Calu3 (cell line): ENCODE measurements at regions not wholly inside any gene's neighbourhood (a gene's known extent, or its start where the extent isn't known, plus 50 kb on each side); places are given as distances from the start of the nearest gene placed in this dataset.

ENCODE experiments used
- BruUV-seq: library from RNA; stranded (reverse); fragments of 400-500 nt; replicated peaks from 2 replicates; lab custom pipeline; 2021; lab: Mats Ljungman, UMichigan
- CTCF ChIA-PET: fragments of 300-600 bp; sonication (Branson Sonifier 250); formaldehyde crosslinking; loops from one replicate; lab custom pipeline; 2022; ENCODE audit warnings: antibody characterized with exemption; lab: Charles Lee
- DNase-seq: peaks from one replicate; pipeline ENCODE4 v3.0.0; 2022
- H3K27ac Mint-ChIP-seq: one replicate; pipeline ENCODE4 v1.8.0; 2022; ENCODE audit warnings: mixed read lengths; ENCODE audit not compliant: unreplicated experiment
- H3K27me3 Mint-ChIP-seq: one replicate; pipeline ENCODE4 v1.8.0; 2022; ENCODE audit warnings: mixed read lengths; ENCODE audit not compliant: unreplicated experiment
- H3K36me3 Mint-ChIP-seq: one replicate; pipeline ENCODE4 v1.8.0; 2022; ENCODE audit warnings: mild to moderate bottlenecking, moderate library complexity, mixed read lengths; ENCODE audit not compliant: insufficient read depth, unreplicated experiment
- H3K4me1 Mint-ChIP-seq: one replicate; pipeline ENCODE4 v1.8.0; 2022; ENCODE audit warnings: mild to moderate bottlenecking, low read depth, mixed read lengths; ENCODE audit not compliant: unreplicated experiment
- H3K4me3 Mint-ChIP-seq: one replicate; pipeline ENCODE4 v1.8.0; 2022; ENCODE audit warnings: mild to moderate bottlenecking, low read depth, moderate library complexity, mixed read lengths; ENCODE audit not compliant: unreplicated experiment
- H3K9me3 Mint-ChIP-seq: one replicate; pipeline ENCODE4 v1.8.0; 2022; ENCODE audit warnings: low read depth, mixed read lengths; ENCODE audit not compliant: unreplicated experiment
- intact Hi-C: fragments of 100-400 bp; cut with micrococcal nuclease; formaldehyde crosslinking; loops from one replicate; pipeline ENCODE4 v1.10.0; 2022; ENCODE audit not compliant: unreplicated experiment
- TF ChIP-seq, protein P1 (sequence below): fragments of 200-600 bp; IDR thresholded peaks from one replicate; pipeline ENCODE4 v1.8.0; 2022; ENCODE audit warnings: antibody characterized with exemption; ENCODE audit not compliant: unreplicated experiment

DNA sequence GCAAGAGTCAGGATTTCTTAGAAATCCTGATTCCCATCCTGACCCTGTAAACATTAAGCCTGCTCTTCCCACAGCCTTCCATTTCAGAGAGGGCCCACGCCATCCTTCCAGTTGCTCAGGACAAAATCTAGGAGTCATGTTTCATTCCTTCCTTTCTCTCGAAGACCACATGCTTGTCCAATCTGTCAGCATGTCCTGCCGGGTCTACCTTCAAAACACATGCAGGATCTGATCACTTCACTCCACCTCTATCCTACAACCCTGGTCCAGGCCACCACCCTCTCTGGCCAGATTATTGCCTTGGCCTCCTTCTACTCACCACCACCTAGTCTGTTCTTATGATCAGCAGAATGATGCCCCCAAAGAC lies 79.8 kb downstream of the C5orf15 start:
- no peak overlapping the region for H3K4me3 Mint-ChIP-seq
- intact Hi-C loops, result no loop called here
- TF ChIP-seq, protein P1, sequence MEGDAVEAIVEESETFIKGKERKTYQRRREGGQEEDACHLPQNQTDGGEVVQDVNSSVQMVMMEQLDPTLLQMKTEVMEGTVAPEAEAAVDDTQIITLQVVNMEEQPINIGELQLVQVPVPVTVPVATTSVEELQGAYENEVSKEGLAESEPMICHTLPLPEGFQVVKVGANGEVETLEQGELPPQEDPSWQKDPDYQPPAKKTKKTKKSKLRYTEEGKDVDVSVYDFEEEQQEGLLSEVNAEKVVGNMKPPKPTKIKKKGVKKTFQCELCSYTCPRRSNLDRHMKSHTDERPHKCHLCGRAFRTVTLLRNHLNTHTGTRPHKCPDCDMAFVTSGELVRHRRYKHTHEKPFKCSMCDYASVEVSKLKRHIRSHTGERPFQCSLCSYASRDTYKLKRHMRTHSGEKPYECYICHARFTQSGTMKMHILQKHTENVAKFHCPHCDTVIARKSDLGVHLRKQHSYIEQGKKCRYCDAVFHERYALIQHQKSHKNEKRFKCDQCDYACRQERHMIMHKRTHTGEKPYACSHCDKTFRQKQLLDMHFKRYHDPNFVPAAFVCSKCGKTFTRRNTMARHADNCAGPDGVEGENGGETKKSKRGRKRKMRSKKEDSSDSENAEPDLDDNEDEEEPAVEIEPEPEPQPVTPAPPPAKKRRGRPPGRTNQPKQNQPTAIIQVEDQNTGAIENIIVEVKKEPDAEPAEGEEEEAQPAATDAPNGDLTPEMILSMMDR, result no peak
- H3K27ac Mint-ChIP-seq, result no peak overlapping the region
- CTCF ChIA-PET, result no interaction called here
- DNase-seq, result no peak
- no peaks in the 10 kb centered on the region for H3K4me1 Mint-ChIP-seq
- H3K36me3 Mint-ChIP-seq, result no peaks in the 10 kb centered on the region
- H3K9me3 Mint-ChIP-seq, result no peaks in the 10 kb centered on the region
- BruUV-seq, result no TSS peak
- peaks cover 86% of the 10 kb centered on the region for H3K27me3 Mint-ChIP-seq

DNA sequence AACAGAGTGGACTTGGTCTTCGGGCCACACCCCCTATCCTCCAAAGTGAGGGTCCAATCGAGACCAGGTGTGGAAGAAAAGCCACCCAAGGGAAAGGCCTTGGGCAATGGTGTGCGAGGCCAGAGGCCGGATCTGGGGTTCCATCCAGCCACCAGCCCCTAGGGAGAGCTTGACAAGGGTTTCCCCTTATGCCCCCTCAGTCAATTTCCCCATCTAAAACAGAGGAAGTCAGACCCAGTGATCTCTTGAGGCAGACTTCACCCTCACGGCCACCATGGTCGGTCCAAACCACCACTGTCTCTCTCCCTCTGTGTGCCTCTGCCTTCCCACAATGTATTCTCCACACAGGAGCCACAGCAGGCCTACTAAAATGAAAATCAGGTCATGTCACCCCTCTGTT lies 82.9 kb downstream of the C5orf15 start:
- Mint-ChIP-seq H3K27ac (no peak overlapping the region), H3K27me3 (peaks cover 91% of the 10 kb centered on the region), H3K9me3 (no peaks in the 10 kb centered on the region), H3K4me1 (no peaks in the 10 kb centered on the region), H3K4me3 (no peak overlapping the region), H3K36me3 (no peaks in the 10 kb centered on the region)
- intact Hi-C loops, result no loop called here
- DNase-seq, result no peak
- CTCF ChIA-PET, result no interaction called here
- no TSS peak for BruUV-seq
- TF ChIP-seq, protein P1, result no peak

DNA sequence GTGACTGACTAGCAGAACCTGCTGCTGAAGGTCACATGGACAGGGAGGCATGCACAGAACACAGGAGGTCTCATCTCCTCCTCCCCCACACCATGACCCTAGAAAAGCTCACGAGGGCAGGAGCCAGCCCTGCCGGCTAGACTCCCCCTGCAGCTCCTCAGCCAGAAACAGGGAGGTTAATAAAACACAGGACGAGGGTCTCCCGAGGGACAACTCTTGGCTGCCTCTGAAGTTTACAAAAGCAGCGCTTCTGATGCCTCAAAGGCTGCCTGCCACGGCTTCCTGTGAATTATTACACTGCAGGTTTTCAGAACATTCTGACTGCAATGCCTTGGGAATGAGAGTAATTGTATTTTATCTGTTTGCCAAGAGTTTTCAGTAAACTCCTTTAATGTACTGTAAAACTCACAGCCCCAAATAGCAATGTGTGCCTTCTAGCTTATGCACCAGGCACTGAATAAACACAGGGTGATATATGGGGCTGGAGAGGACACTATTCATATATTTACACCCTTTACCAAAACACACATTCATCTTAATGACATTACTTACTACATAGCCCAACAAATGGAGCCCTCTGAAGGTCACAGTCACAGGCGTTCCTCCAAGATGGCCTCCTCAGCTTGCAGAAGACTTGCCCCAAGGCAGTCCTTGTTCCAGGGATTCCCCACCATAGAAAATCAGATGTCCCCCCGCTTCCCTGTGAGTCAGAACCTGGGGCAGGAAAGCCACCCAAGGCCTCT lies 83.7 kb downstream of the C5orf15 start:
- TF ChIP-seq, protein P1, result no peak
- no peak overlapping the region for H3K4me3 Mint-ChIP-seq
- DNase-seq, result no peak
- BruUV-seq, result no TSS peak
- CTCF ChIA-PET, result no interaction called here
- H3K27me3 Mint-ChIP-seq, result peaks cover 86% of the 10 kb centered on the region
- intact Hi-C loops, result no loop called here
- no peak overlapping the region for H3K27ac Mint-ChIP-seq
- no peaks in the 10 kb centered on the region for H3K4me1 Mint-ChIP-seq
- no peaks in the 10 kb centered on the region for H3K36me3 Mint-ChIP-seq
- no peaks in the 10 kb centered on the region for H3K9me3 Mint-ChIP-seq

DNA sequence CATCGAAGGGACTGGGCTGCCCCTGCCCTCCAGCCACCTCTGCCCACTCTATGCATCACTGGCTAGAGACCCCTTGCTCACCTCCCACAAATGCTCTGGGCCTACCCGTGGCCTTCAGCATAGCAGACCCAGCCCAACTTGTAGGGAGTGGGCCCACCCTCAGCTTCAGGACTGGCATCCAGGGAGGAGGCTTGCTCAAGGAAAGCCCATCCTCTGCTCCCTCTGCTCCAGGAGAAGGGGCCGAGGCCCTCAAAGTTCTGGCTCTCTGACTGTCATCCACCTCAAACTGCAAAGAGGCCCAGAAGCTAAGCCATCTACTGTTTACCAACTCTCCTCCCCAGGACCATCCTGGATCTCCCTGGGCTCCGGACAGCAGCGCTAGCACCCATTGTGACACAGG lies 84.5 kb downstream of the C5orf15 start:
- H3K4me3 Mint-ChIP-seq, result no peak overlapping the region
- CTCF ChIA-PET, result interaction anchor here (1.3 kb wide), 1 partner anchor 14 kb away, joined by 4 read pairs; no protein-coding TSS in a partner anchor
- H3K4me1 Mint-ChIP-seq, result no peaks in the 10 kb centered on the region
- peaks cover 86% of the 10 kb centered on the region for H3K27me3 Mint-ChIP-seq
- H3K9me3 Mint-ChIP-seq, result no peaks in the 10 kb centered on the region
- intact Hi-C loops, result no loop called here
- no peak overlapping the region for H3K27ac Mint-ChIP-seq
- no peaks in the 10 kb centered on the region for H3K36me3 Mint-ChIP-seq
- no peak for DNase-seq
- BruUV-seq, result no TSS peak
- TF ChIP-seq, protein P1, result no peak
